Neural cell (in vitro differentiated cells): ENCODE measurements at regions not wholly inside any gene's neighbourhood (a gene's known extent, or its start where the extent isn't known, plus 50 kb on each side); places are given as distances from the start of the nearest gene placed in this dataset.

Experiments used
- H2AFZ ChIP-seq: fragments of 200-600, 300-800 bp; sonication (generic), shearing (Covaris generic); 2 replicates; pipeline ENCODE4 v1.6.0; 2014; ENCODE audit warnings: low read depth, mild to moderate bottlenecking, antibody characterized with exemption, low read length, moderate library complexity
- H3F3A ChIP-seq: fragments of 200-600 bp; shearing (Covaris generic); 2 replicates; pipeline ENCODE4 v1.6.1; 2016; ENCODE audit warnings: mild to moderate bottlenecking, moderate library complexity, mixed read lengths, antibody characterized with exemption, low read length; ENCODE audit not compliant: insufficient read depth, poor library complexity, severe bottlenecking
- H3K27ac ChIP-seq: fragments of 200-600, 300-800 bp; sonication (generic), shearing (Covaris generic); 2 replicates; pipeline ENCODE4 v1.5.1; 2014; ENCODE audit warnings: mild to moderate bottlenecking, low read length, moderate library complexity
- H3K27me3 ChIP-seq: fragments of 300-800, 200-600 bp; sonication (generic), shearing (Covaris generic); 2 replicates; pipeline ENCODE4 v1.6.0; 2014; ENCODE audit warnings: mild to moderate bottlenecking, low read depth, low read length, moderate library complexity; ENCODE audit not compliant: insufficient read depth
- H3K36me3 ChIP-seq: fragments of 300-800, 200-600 bp; sonication (generic), shearing (Covaris generic); 2 replicates; pipeline ENCODE4 v1.5.1; 2014; ENCODE audit warnings: mild to moderate bottlenecking, antibody characterized with exemption, low read length, moderate library complexity; ENCODE audit not compliant: insufficient read depth
- H3K4me2 ChIP-seq: fragments of 300-800, 200-600 bp; sonication (generic), shearing (Covaris generic); 2 replicates; pipeline ENCODE4 v1.6.0; 2014; ENCODE audit warnings: mild to moderate bottlenecking, low read length
- H3K4me3 ChIP-seq: fragments of 300-800, 200-600 bp; sonication (generic), shearing (Covaris generic); 2 replicates; pipeline ENCODE4 v1.5.1; 2014; ENCODE audit warnings: mild to moderate bottlenecking, low read length, moderate library complexity
- H3K79me2 ChIP-seq: fragments of 200-600 bp; shearing (Covaris generic); replicated peaks from 2 replicates; pipeline ENCODE4 v1.6.0; 2014; ENCODE audit warnings: mild to moderate bottlenecking, low read length, moderate library complexity; ENCODE audit not compliant: insufficient read depth
- H3K9ac ChIP-seq: fragments of 300-800, 200-600 bp; sonication (generic), shearing (Covaris generic); 2 replicates; pipeline ENCODE4 v1.6.1; 2016; ENCODE audit warnings: mild to moderate bottlenecking, low read length, mixed read lengths
- H3K9me2 ChIP-seq: fragments of 200-600 bp; shearing (Covaris generic); 2 replicates; pipeline ENCODE4 v1.6.1; 2016; ENCODE audit warnings: mild to moderate bottlenecking, low read length, mixed read lengths; ENCODE audit not compliant: insufficient read depth
- H3K9me3 ChIP-seq: fragments of 200-600, 300-800 bp; sonication (generic), shearing (Covaris generic); 2 replicates; pipeline ENCODE4 v1.6.1; 2016; ENCODE audit warnings: mild to moderate bottlenecking, mixed run types, low read length, moderate library complexity, mixed read lengths
- H4K20me1 ChIP-seq: fragments of 200-600 bp; shearing (Covaris generic); 2 replicates; pipeline ENCODE4 v1.6.1; 2016; ENCODE audit warnings: mild to moderate bottlenecking, mixed run types; ENCODE audit not compliant: insufficient read depth
- EP300 ChIP-seq: fragments of 450-650 bp; conservative IDR thresholded peaks from 2 replicates; pipeline ENCODE4 v1.6.1; 2014; ENCODE audit warnings: antibody characterized with exemption, mild to moderate bottlenecking, moderate library complexity; ENCODE audit not compliant: poor library complexity, severe bottlenecking
- EZH2 ChIP-seq: fragments of 200-600, 300-800 bp; shearing (Covaris generic), sonication (generic); IDR thresholded peaks from 2 replicates; pipeline ENCODE4 v1.6.1; 2014; ENCODE audit warnings: antibody characterized with exemption, low read length, borderline replicate concordance, mild to moderate bottlenecking; ENCODE audit not compliant: insufficient read depth, poor library complexity, severe bottlenecking
- MXI1 ChIP-seq: fragments of 450-650 bp; conservative IDR thresholded peaks from 2 replicates; pipeline ENCODE4 v1.6.1; 2014; ENCODE audit warnings: antibody characterized with exemption, mild to moderate bottlenecking; ENCODE audit not compliant: poor library complexity, severe bottlenecking
- POLR2AphosphoS5 ChIP-seq: IDR thresholded peaks from 2 replicates; pipeline ENCODE4 v1.6.1; 2012
- RAD21 ChIP-seq: fragments of 450-650 bp; conservative IDR thresholded peaks from 2 replicates; pipeline ENCODE4 v1.6.1; 2014; ENCODE audit warnings: antibody characterized with exemption, mild to moderate bottlenecking, moderate library complexity
- SMC3 ChIP-seq: fragments of 450-650 bp; conservative IDR thresholded peaks from 2 replicates; pipeline ENCODE4 v1.6.1; 2014; ENCODE audit warnings: antibody characterized with exemption, mild to moderate bottlenecking, moderate library complexity; ENCODE audit not compliant: poor library complexity
- TAF1 ChIP-seq: IDR thresholded peaks from 2 replicates; pipeline ENCODE4 v1.6.1; 2012; ENCODE audit warnings: low read depth
- TF ChIP-seq, protein P1 (sequence below): fragments of 450-650 bp; IDR thresholded peaks from 2 replicates; pipeline ENCODE4 v1.5.1; 2014; ENCODE audit warnings: antibody characterized with exemption, mild to moderate bottlenecking, moderate library complexity; ENCODE audit not compliant: poor library complexity, severe bottlenecking
- TF ChIP-seq, protein P2 (sequence below): IDR thresholded peaks from 2 replicates; pipeline ENCODE4 v1.6.1; 2012; ENCODE audit warnings: borderline replicate concordance

DNA sequence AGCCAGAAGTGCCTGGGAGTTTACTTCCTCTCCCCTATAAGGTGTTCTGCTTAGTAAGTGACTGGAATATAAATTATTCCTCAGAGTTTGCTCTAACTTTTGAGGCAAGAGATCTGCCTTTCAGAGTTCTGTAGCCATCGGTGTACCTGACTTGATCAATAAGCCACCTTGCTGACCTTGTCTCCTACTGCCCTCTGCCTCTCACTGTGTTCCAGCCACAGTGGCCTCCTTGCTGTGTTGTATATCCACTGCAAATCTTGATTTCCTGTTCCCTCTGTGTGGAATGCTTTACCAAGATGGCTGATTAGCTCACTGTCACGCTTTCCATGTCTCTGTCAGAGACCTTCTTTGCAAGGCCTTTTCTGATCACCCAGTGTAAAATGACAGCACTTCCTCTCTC lies 442.4 kb downstream of the SQOR start:
- Histone ChIP-seq H3K4me3 (no peak overlapping the region), H3F3A (peaks cover 5% of the 10 kb centered on the region), H3K9ac (no peak overlapping the region), H3K36me3 (no peaks in the 10 kb centered on the region), H3K4me2 (no peak overlapping the region), H4K20me1 (no peaks in the 10 kb centered on the region), H3K27me3 (no peaks in the 10 kb centered on the region), H3K9me3 (no peaks in the 10 kb centered on the region), H3K27ac (no peak overlapping the region), H2AFZ (no peak overlapping the region), H3K9me2 (no peaks in the 10 kb centered on the region), H3K79me2 (no peaks in the 10 kb centered on the region)
- TF ChIP-seq TAF1 = no peak
- TF ChIP-seq RAD21 = no peak

DNA sequence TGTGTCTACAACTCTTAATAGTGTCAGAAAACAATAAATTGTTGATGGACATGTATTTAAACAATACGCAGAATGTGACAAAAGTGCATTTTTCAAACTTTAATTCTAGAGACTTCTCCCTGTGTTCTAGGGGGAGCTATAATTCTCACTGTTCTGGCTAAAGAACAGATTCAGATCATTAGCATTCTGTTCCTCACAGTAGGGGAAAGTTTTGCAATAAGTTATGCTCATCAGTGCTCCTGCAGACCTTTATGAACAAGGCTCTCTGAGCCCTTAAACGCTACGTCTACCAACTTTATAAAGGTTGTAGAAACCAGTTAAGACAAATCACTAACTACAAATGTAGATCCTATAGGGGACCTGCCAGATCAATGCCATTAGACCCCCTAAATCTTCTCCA lies 444.2 kb downstream of the SQOR start:
- Histone ChIP-seq H3K4me2 (no peak overlapping the region), H3K9me2 (no peaks in the 10 kb centered on the region), H3K36me3 (no peaks in the 10 kb centered on the region), H3K4me3 (no peak overlapping the region), H3K9ac (no peak overlapping the region), H3F3A (peaks cover 5% of the 10 kb centered on the region), H3K79me2 (no peaks in the 10 kb centered on the region), H2AFZ (no peak overlapping the region), H4K20me1 (no peaks in the 10 kb centered on the region), H3K27ac (no peak overlapping the region), H3K9me3 (no peaks in the 10 kb centered on the region), H3K27me3 (no peaks in the 10 kb centered on the region)
- TF ChIP-seq, protein P1, sequence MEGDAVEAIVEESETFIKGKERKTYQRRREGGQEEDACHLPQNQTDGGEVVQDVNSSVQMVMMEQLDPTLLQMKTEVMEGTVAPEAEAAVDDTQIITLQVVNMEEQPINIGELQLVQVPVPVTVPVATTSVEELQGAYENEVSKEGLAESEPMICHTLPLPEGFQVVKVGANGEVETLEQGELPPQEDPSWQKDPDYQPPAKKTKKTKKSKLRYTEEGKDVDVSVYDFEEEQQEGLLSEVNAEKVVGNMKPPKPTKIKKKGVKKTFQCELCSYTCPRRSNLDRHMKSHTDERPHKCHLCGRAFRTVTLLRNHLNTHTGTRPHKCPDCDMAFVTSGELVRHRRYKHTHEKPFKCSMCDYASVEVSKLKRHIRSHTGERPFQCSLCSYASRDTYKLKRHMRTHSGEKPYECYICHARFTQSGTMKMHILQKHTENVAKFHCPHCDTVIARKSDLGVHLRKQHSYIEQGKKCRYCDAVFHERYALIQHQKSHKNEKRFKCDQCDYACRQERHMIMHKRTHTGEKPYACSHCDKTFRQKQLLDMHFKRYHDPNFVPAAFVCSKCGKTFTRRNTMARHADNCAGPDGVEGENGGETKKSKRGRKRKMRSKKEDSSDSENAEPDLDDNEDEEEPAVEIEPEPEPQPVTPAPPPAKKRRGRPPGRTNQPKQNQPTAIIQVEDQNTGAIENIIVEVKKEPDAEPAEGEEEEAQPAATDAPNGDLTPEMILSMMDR = no peak

DNA sequence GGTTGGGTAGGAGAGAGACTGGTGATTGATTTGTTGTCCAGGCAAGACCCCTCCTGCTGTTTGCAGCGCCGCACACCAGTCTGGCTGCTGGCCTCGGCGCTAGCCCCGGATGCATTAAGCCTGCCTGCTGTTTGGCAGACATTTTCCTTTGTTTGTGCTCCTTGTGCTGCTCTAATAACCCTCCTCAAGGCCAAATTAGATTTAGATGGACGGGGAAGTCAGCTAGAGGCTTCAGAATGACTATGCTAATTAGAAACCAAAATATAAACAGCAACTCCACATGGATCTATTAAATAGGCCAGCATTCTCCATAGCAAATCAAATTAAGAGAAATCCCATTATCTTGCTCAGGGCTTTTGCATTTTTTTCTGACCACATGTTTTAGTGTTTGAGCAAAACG lies 445.2 kb downstream of the SQOR start:
- Histone ChIP-seq H3F3A (peaks cover 5% of the 10 kb centered on the region), H3K36me3 (no peaks in the 10 kb centered on the region), H3K4me2 (peak overlapping the region; percentile 11), H3K27me3 (no peaks in the 10 kb centered on the region), H2AFZ (no peak overlapping the region), H3K4me3 (no peak overlapping the region), H3K27ac (peak overlapping the region; percentile 15), H3K9ac (peak overlapping the region; percentile 29), H3K79me2 (no peaks in the 10 kb centered on the region), H3K9me2 (no peaks in the 10 kb centered on the region), H3K9me3 (no peaks in the 10 kb centered on the region), H4K20me1 (no peaks in the 10 kb centered on the region)
- TF ChIP-seq MXI1 = no peak
- TF ChIP-seq, protein P1 = no peak
- TF ChIP-seq SMC3 = no peak
- no peak for TF ChIP-seq TAF1
- TF ChIP-seq, protein P2, sequence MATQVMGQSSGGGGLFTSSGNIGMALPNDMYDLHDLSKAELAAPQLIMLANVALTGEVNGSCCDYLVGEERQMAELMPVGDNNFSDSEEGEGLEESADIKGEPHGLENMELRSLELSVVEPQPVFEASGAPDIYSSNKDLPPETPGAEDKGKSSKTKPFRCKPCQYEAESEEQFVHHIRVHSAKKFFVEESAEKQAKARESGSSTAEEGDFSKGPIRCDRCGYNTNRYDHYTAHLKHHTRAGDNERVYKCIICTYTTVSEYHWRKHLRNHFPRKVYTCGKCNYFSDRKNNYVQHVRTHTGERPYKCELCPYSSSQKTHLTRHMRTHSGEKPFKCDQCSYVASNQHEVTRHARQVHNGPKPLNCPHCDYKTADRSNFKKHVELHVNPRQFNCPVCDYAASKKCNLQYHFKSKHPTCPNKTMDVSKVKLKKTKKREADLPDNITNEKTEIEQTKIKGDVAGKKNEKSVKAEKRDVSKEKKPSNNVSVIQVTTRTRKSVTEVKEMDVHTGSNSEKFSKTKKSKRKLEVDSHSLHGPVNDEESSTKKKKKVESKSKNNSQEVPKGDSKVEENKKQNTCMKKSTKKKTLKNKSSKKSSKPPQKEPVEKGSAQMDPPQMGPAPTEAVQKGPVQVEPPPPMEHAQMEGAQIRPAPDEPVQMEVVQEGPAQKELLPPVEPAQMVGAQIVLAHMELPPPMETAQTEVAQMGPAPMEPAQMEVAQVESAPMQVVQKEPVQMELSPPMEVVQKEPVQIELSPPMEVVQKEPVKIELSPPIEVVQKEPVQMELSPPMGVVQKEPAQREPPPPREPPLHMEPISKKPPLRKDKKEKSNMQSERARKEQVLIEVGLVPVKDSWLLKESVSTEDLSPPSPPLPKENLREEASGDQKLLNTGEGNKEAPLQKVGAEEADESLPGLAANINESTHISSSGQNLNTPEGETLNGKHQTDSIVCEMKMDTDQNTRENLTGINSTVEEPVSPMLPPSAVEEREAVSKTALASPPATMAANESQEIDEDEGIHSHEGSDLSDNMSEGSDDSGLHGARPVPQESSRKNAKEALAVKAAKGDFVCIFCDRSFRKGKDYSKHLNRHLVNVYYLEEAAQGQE = no peak
- TF ChIP-seq POLR2AphosphoS5 = no peak
- TF ChIP-seq RAD21 = no peak
- no peak for TF ChIP-seq EZH2
- TF ChIP-seq EP300 = no peak
